GM18951 (cell line): ENCODE measurements at regions not wholly inside any gene's neighbourhood (a gene's known extent, or its start where the extent isn't known, plus 50 kb on each side); places are given as distances from the start of the nearest gene placed in this dataset.

Experiments
- POLR2A ChIP-seq: IDR thresholded peaks from 4 replicates; pipeline ENCODE4 v1.6.1; 2011; ENCODE audit warnings: mild to moderate bottlenecking; ENCODE audit not compliant: insufficient read length, insufficient read depth; ENCODE audit errors: extremely low read depth
- in situ Hi-C: fragments of 300-500 bp; cut with MboI; formaldehyde crosslinking; loops from one replicate; pipeline ENCODE4 v1.12.0; 2022; ENCODE audit warnings: low sequenced_read_pairs, mixed read lengths, inconsistent platforms; ENCODE audit not compliant: unreplicated experiment

DNA sequence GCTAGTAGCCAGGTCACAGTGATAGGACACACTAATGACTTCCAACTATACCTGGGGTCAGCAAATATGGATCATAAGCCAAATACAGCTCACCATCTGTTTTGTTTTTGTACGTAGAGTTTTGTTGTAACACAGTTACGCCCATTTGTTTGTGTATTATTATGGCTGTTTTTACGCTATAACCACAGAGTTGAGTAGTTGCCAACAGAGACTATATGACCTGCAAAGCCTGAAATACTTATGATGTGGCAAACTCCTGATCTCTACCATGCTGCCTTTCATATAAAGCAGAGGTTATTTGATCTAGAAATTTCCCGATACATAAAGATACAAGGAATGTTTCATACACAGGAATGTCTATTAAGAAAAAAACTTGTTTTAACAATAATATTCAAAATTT, 152.2 kb downstream of the HNMT start:
- TF ChIP-seq POLR2A = no peak
- in situ Hi-C loops = no loop called here

DNA sequence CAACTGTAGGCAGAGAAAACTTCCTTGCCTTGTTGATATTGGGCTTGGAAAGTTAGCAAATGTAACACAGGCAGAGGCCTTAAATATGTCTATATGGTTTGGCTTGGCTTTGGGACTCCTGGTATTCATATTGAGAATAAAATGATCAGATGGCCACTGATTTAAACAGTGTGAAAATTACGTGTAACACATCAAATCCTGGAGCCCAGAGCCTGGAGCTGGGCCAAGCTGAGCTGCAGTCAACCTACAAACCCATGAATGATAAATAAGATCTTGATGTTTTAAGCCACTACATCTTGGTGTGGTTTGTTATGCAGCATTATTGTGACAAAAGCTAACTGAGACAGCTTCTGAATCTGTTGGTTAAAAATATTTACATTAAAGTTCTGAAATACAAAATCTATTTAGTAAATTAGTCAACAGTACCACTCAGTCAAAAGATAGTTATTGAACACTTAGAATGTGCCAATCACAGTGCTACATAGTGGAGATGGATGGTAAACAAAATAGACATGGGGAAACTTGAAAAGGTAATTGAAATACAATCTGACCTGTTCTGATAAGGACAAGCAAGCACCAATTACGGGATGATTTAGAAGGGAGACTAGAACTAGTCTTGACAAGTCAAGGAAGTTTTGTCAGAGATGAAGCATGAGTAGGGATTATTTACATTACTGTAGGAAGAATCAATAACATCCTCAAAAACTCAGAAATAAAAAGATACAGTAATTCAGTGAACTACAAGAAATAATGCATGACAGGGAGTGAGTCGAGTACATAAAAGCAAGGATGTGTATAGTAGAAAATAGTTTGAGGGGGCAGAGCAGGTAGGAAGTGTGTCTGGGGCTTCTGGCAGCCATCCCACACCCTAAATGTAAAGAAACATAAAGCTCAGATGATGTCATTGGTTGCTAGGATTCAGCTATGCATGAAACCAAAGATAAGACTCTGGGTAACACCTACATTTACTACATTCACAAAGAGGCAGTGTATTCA, 157.7 kb downstream of the HNMT start:
- in situ Hi-C loops = no loop called here

DNA sequence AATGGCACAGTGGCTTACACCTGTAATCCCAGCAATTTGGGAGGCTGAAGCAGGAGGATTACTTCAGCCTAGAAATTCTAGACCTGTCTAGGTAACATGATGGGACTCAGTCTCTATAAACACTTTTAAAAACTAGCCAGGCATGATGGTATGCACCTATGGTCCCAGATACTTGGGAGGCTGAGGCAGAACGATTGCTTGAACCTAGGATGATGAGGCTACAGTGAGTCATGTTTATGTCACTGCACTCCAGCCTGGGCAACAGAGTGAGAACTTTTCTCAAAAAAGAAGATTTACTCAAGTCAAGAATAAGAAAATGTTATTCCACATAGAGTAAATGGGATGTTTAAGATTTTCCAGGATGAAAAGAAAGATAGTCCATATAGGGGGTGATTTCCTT, 158.6 kb downstream of the HNMT start:
- no peak for TF ChIP-seq POLR2A
- in situ Hi-C loops = no loop called here

More for the DNA sequence above, 157.7 kb downstream of the HNMT start:
- TF ChIP-seq POLR2A = no peak

DNA sequence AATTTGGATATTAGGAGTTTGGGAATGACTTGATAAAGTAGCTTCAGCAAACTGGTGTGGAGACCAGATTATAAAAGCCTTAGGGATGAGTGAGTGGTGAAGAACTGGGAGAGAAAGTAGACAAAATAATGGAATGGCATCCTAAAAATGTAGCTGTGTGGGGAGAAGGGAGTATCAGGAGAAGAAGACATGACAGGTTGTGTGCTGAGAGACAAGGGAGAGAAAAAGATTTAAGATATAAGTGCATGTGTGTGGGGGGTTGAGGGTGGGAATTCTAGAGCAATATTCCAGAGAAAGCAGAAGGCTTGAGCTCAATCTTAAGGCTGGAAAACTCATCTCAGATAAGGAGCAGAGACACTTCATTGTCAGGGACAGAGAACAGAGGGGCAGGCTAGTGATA, 159.5 kb downstream of the HNMT start:
- TF ChIP-seq POLR2A = no peak
- in situ Hi-C loops = no loop called here

DNA sequence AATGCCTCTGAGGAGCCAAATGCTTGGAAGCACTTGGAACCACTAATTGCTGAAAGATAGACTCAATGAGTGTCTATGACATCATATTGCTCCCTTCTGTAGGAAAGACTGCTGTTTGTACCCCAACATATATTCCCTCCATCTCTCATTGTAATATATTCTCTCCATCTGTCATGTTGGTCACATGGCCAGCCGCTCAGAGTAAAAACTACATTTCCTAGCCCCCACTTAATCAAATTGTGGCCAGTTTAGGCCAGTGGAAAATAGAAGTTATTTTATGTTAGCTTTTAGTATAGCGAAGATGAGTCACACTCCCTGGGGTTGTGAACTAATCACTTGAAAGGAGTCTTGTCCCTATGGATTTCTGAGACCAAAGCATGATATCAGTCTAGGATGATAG, 160.2 kb downstream of the HNMT start:
- in situ Hi-C loops = no loop called here
- no peak for TF ChIP-seq POLR2A

DNA sequence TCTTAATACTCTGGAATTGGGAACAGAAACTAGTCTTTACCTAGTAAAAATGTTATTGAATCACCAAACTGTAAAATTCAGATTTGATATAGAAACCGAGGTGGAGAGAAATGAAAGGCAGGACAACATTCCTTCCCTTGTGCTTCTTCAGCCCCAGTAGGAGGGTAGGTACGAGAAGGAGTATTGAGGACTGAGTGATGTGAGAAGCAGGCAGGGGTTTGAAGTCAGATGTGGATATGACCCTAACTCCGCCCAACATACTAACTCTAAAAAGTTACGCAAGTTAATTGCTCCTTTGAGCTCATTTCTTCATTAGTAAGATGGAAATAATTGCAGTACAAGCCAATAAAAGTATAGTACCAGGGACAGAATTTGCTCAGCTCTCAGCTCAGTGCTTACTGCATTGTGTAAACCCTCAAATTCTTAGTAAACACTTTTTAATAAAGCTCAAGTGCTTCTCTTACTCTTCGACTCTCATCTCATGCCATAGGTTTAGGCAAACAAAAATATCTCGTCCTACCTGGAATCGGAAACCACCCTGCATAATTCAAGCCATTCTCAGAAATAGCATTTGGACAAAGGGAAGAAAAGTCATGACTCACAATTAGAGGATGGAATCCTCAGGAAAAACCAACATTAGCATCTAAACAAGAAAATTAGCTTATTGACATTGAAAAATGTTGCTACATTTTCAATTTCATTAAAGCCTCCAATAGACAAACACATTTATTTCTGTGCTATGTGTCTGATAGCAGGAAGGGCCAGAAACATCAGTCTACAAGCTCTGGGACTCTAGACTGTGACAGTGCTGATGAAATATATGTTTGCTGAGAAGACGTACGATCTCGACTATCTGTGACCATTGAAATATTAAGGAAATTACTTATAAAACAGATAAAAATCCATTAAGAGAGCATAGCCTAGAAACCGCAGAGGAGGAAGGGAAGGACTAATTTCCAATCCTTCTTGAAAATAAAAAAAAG, 161.3 kb downstream of the HNMT start:
- in situ Hi-C loops = no loop called here
- no peak for TF ChIP-seq POLR2A

DNA sequence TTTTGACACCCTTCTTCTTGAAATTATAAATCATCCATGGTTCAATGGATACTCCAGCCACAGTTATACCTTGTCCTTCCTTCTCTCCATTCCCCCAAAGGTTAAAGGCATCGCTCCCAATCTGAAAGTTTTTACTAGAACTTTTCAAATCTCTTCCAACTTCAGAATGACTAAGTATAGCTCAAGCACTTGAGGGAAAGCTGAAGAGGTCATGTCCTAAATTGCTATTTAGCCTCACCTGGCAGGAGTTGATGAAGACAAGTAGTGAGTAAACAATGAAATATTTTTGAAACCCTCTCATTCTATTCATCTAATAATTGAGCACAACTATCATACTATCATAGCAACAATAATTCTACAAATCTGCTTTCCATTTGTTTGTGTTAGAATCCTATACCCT, 167.8 kb downstream of the HNMT start:
- no peak for TF ChIP-seq POLR2A

DNA sequence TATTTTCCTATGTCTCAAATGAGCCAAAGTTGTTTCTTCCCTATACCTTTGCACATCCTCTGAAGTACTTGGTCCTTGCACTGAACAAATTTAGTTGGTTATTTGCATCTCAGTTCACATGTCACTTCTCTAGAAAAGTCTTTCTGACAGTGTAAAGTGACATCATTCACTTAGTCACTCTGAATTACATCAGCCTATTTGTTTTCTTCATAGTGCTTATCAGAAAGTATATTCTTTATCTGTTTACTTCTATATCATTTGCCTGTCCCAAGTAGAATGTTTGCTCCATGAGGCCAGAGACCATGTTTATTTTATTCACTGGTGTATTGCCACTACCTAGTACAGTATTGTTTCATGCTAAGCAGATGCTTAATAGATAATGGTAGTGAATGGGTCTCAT, 173.7 kb downstream of the HNMT start:
- no peak for TF ChIP-seq POLR2A
- in situ Hi-C loops = no loop called here

More for the DNA sequence above, 167.8 kb downstream of the HNMT start:
- in situ Hi-C loops = no loop called here

DNA sequence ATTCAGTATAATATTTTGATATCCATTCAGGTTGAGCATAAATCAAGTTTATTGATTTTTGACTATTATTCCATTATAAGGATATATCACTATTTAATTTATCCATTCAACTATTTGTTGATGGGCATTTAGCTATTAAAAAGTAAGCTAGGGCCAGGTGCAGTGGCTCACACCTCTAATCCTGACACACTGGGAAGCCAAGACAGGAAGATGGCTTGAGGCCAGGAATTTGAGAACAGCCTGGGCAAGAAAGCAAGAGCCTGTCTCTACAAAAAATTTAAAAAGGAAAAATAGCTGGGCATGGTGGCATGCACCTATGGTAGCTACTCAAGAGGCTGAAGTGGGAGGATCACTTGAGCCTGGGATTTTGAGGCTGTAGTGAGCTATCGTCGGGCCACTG, 183.5 kb downstream of the HNMT start:
- no peak for TF ChIP-seq POLR2A
- in situ Hi-C loops = no loop called here

DNA sequence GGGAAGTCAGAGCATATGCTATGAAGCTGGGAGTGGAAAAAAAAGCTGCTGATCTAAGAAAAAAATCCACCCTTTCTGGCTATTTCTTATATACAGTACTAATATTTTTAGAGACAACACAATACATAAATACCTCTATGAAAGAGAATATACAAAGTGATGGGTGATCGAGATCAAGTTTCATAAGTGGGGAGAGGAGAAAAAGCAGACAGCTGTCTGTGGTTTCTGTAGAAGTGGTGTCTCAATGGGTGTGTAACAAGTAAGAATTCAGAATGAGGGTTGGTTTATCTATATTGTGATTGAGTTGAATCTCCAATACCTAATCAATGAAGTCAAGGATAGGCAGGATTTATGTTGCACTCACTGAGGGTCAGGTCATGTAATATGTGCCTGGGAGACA, 191.0 kb downstream of the HNMT start:
- in situ Hi-C loops = no loop called here
- no peak for TF ChIP-seq POLR2A

DNA sequence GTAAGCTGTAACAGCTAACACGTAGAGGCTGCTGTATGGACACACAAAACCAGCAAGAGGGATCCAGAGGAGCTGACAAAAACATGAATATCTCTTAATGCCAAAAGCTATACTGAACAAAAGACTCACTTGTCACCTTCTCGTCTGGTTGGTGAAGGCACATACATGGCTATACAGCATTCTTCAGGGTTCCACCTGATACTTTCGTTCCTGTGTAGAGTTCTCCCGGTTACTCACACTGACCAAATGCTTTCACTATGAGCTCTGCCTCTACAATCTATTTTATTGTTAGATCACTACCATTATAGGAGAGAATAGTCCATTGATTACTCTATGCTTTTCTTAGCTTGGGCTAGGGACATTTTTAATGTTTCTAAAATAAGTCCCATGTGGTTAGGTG, 193.1 kb downstream of the HNMT start:
- TF ChIP-seq POLR2A = no peak
- in situ Hi-C loops = no loop called here

DNA sequence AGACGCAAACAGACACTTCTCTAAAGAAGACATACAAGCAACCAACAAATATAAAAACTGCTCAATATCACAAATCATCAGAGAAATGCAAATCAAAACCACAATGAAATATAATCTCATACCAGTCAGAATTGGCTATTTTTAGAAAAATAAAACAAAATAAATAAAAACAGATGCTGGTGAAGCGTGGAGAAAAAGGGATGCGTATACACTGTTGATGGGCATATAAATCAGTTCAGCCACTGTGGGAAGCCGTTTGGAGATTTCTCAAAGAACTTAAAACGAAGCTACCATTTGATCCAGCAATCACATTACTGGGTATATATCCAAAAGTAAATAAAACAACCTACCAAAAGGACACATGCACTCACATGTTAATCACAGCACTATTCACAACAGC, 206.2 kb downstream of the HNMT start:
- TF ChIP-seq POLR2A = no peak
- in situ Hi-C loops = no loop called here

DNA sequence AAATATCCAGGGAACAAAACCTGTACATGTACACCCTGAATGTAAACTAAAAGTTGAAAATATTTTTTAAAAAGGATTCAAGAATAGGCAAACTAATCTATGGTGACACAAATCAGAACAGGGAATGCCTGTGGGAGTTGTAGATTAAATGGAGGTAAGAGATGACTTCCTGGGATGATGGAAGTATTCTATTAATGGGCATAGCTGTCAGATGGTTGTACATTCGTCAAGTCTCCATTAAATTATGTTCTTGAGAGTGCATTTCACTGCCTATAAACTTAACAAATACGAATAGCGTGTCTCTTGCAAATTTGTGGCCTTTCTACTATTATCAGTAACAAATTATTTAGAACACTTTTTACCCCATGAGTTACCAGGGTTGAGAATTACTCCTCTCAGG, 207.0 kb downstream of the HNMT start:
- in situ Hi-C loops = no loop called here

DNA sequence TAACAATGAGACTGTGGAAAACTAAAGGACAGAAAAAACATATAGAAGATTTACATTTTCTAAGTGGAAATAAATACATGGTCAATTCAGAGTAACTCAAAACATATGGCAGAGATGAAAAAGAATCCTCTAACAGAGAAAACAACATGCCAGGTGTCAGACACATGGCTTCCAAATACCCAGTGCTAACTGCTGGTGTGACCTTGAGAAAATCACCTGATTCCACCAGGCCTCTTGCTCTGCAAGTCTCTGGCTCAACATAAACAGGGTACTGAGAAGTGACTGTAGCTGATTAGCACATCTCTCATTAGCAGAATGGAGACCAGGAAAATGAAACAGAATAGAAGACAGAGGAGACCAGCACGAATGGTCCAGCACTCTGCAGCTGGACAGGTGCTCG, 210.8 kb downstream of the HNMT start:
- no peak for TF ChIP-seq POLR2A
- in situ Hi-C loops = no loop called here

More for the DNA sequence above, 207.0 kb downstream of the HNMT start:
- no peak for TF ChIP-seq POLR2A
